OCI-LY1 (cell line): ENCODE measurements at regions not wholly inside any gene's neighbourhood (a gene's known extent, or its start where the extent isn't known, plus 50 kb on each side); places are given as distances from the start of the nearest gene placed in this dataset.

Experiments
- EZH2 ChIP-seq: fragments of 200-600 bp; sonication (generic), shearing (Covaris generic); IDR thresholded peaks from 2 replicates; pipeline ENCODE4 v1.8.0; 2017; ENCODE audit warnings: borderline replicate concordance, mixed run types, mild to moderate bottlenecking, antibody characterized with exemption, low read length, moderate library complexity, mixed read lengths
- TF ChIP-seq, protein P1 (sequence below): fragments of 200-600 bp; sonication (generic), shearing (Covaris generic); IDR thresholded peaks from 2 replicates; pipeline ENCODE4 v1.5.1; 2017; ENCODE audit warnings: mild to moderate bottlenecking, antibody characterized with exemption, low read length, moderate library complexity, mixed read lengths

DNA sequence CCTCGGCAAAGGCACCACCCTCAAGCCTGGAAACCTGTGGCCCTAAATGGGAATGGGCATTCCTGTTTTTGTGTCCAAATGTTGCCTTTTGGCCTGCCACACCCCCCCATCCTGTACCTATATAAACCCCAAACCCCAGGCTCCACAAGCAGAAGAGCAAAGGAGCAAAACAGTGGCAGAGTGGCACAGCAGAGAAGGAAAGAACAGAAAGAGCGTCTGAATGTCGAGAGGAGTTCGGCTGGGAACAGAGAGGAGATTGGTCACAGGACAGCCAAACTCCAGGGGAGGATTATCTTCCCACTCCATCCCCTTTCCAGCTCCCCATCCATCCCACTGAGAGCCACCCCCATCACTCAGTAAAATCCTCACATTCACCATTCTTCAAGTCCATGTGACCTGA lies 58.0 kb upstream of the PREP start:
- TF ChIP-seq, protein P1, sequence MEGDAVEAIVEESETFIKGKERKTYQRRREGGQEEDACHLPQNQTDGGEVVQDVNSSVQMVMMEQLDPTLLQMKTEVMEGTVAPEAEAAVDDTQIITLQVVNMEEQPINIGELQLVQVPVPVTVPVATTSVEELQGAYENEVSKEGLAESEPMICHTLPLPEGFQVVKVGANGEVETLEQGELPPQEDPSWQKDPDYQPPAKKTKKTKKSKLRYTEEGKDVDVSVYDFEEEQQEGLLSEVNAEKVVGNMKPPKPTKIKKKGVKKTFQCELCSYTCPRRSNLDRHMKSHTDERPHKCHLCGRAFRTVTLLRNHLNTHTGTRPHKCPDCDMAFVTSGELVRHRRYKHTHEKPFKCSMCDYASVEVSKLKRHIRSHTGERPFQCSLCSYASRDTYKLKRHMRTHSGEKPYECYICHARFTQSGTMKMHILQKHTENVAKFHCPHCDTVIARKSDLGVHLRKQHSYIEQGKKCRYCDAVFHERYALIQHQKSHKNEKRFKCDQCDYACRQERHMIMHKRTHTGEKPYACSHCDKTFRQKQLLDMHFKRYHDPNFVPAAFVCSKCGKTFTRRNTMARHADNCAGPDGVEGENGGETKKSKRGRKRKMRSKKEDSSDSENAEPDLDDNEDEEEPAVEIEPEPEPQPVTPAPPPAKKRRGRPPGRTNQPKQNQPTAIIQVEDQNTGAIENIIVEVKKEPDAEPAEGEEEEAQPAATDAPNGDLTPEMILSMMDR = no peak
- TF ChIP-seq EZH2 = no peak
